Stimulated activated effector memory CD8-positive, alpha-beta T cell treated with anti-CD3 and anti-CD28 coated beads, Interleukin-12 subunit alpha, Interleukin-12 subunit beta, amount 100 ng/mL, for 72 hours (primary cell): ENCODE measurements at regions not wholly inside any gene's neighbourhood (a gene's known extent, or its start where the extent isn't known, plus 50 kb on each side); places are given as distances from the start of the nearest gene placed in this dataset.
"Not testable (repeated sequence)": the region's sequence is repeated elsewhere in the genome, so short reads cannot be mapped to it uniquely, and the experiment has no call there.

ENCODE experiments used
- ATAC-seq: fragments of 150-1000 bp; cut with Tn5 transposase; 2 replicates; pipeline ENCODE4 v1.10.0; 2021
- DNase-seq, 2 donors: peaks; one replicate each; pipeline ENCODE4 v3.0.0; 2021 to 2022; ENCODE audit warnings: low spot score in 2 of 2
- H3K27ac Mint-ChIP-seq: one replicate; pipeline ENCODE4 v1.8.0; 2022; ENCODE audit warnings: mild to moderate bottlenecking, mixed read lengths
- H3K36me3 Mint-ChIP-seq: one replicate; pipeline ENCODE4 v1.8.0; 2022; ENCODE audit warnings: mild to moderate bottlenecking, mixed read lengths
- H3K4me1 Mint-ChIP-seq: one replicate; pipeline ENCODE4 v1.8.0; 2022; ENCODE audit warnings: mixed read lengths
- H3K4me3 Mint-ChIP-seq: one replicate; pipeline ENCODE4 v1.8.0; 2022; ENCODE audit warnings: mild to moderate bottlenecking, mixed read lengths
- H3K9me3 Mint-ChIP-seq: one replicate; pipeline ENCODE4 v1.8.0; 2022; ENCODE audit warnings: mixed read lengths

GRCh38 chr6:48961781-48962415 lies 501.2 kb downstream of the MMUT start:
- no peak for DNase-seq
- Mint-ChIP-seq H3K36me3 (no peaks in the 10 kb centered on the region), H3K4me3 (no peak overlapping the region), H3K9me3 (peaks cover 23% of the 10 kb centered on the region), H3K27ac (no peak overlapping the region), H3K4me1 (no peaks in the 10 kb centered on the region)
- no peak for ATAC-seq

- DNase-seq (no peak), ATAC-seq (no peak)
- Mint-ChIP-seq H3K4me1 (no peaks in the 10 kb centered on the region), H3K4me3 (no peak overlapping the region), H3K27ac (no peak overlapping the region), H3K36me3 (no peaks in the 10 kb centered on the region), H3K9me3 (peaks cover 29% of the 10 kb centered on the region)
Measured at GRCh38 chr6:48959251-48960060, 503.6 kb downstream of the MMUT start.

- no peak overlapping the region for H3K4me3 Mint-ChIP-seq
- DNase-seq, result no peak
- ATAC-seq, result no peak
- no peak overlapping the region for H3K27ac Mint-ChIP-seq
- H3K4me1 Mint-ChIP-seq, result no peaks in the 10 kb centered on the region
- H3K9me3 Mint-ChIP-seq, result peaks cover 25% of the 10 kb centered on the region
- no peaks in the 10 kb centered on the region for H3K36me3 Mint-ChIP-seq
Measured at GRCh38 chr6:48957781-48958180, 505.3 kb downstream of the MMUT start.

- no peaks in the 10 kb centered on the region for H3K36me3 Mint-ChIP-seq
- H3K4me3 Mint-ChIP-seq, result no peak overlapping the region
- ATAC-seq (no peak), DNase-seq (no peak)
- H3K27ac Mint-ChIP-seq, result no peak overlapping the region
- H3K4me1 Mint-ChIP-seq, result no peaks in the 10 kb centered on the region
- H3K9me3 Mint-ChIP-seq, result peaks cover 17% of the 10 kb centered on the region
Measured at GRCh38 chr6:48951917-48952316, 511.1 kb downstream of the MMUT start.

GRCh38 chr6:48944276-48944675 lies 518.8 kb downstream of the MMUT start:
- DNase-seq, ATAC-seq, H3K27ac Mint-ChIP-seq, H3K36me3 Mint-ChIP-seq, H3K4me3 Mint-ChIP-seq, H3K4me1 Mint-ChIP-seq: not testable (repeated sequence)
- peaks cover 11% of the 10 kb centered on the region for H3K9me3 Mint-ChIP-seq

GRCh38 chr6:48933136-48933535 lies 529.9 kb downstream of the MMUT start:
- Mint-ChIP-seq H3K4me1 (no peaks in the 10 kb centered on the region), H3K4me3 (no peak overlapping the region), H3K27ac (no peak overlapping the region), H3K9me3 (peaks cover 29% of the 10 kb centered on the region), H3K36me3 (no peaks in the 10 kb centered on the region)
- ATAC-seq, result no peak
- DNase-seq, result no peak

- Mint-ChIP-seq H3K27ac (no peak overlapping the region), H3K4me1 (no peaks in the 10 kb centered on the region), H3K4me3 (no peak overlapping the region), H3K9me3 (peaks cover 20% of the 10 kb centered on the region), H3K36me3 (no peaks in the 10 kb centered on the region)
- DNase-seq (no peak), ATAC-seq (no peak)
Measured at GRCh38 chr6:48928937-48929336, 534.1 kb downstream of the MMUT start.

- H3K36me3 Mint-ChIP-seq, result no peaks in the 10 kb centered on the region
- DNase-seq (no peak), ATAC-seq (no peak)
- no peak overlapping the region for H3K27ac Mint-ChIP-seq
- H3K4me1 Mint-ChIP-seq, result no peaks in the 10 kb centered on the region
- peaks cover 19% of the 10 kb centered on the region for H3K9me3 Mint-ChIP-seq
- H3K4me3 Mint-ChIP-seq, result no peak overlapping the region
Measured at GRCh38 chr6:48922837-48923236, 540.2 kb downstream of the MMUT start.

GRCh38 chr6:48919555-48919954 lies 543.5 kb downstream of the MMUT start:
- Mint-ChIP-seq H3K36me3 (no peaks in the 10 kb centered on the region), H3K4me1 (no peaks in the 10 kb centered on the region), H3K27ac (no peak overlapping the region), H3K9me3 (peaks cover 22% of the 10 kb centered on the region), H3K4me3 (no peak overlapping the region)
- ATAC-seq (no peak), DNase-seq (no peak)

- Mint-ChIP-seq H3K9me3 (peaks cover 22% of the 10 kb centered on the region), H3K36me3 (no peaks in the 10 kb centered on the region)
- no peak for ATAC-seq
Measured at GRCh38 chr6:48917233-48917632, 545.8 kb downstream of the MMUT start.

GRCh38 chr6:48916607-48917006 lies 546.4 kb downstream of the MMUT start:
- Mint-ChIP-seq H3K4me3 (no peak overlapping the region), H3K27ac (no peak overlapping the region), H3K9me3 (peaks cover 23% of the 10 kb centered on the region), H3K4me1 (no peaks in the 10 kb centered on the region), H3K36me3 (no peaks in the 10 kb centered on the region)
- DNase-seq (no peak), ATAC-seq (no peak)

More at GRCh38 chr6:48917233-48917632, 545.8 kb downstream of the MMUT start:
- H3K4me1 Mint-ChIP-seq, result no peaks in the 10 kb centered on the region
- no peak overlapping the region for H3K4me3 Mint-ChIP-seq
- H3K27ac Mint-ChIP-seq, result no peak overlapping the region
- no peak for DNase-seq

GRCh38 chr6:48915591-48915990 lies 547.5 kb downstream of the MMUT start:
- ATAC-seq (no peak), DNase-seq (no peak)
- Mint-ChIP-seq H3K9me3 (peaks cover 26% of the 10 kb centered on the region), H3K4me1 (no peaks in the 10 kb centered on the region), H3K27ac (no peak overlapping the region), H3K36me3 (no peaks in the 10 kb centered on the region), H3K4me3 (no peak overlapping the region)

- ATAC-seq, result no peak
- Mint-ChIP-seq H3K27ac (no peak overlapping the region), H3K4me1 (no peaks in the 10 kb centered on the region), H3K4me3 (no peak overlapping the region), H3K36me3 (no peaks in the 10 kb centered on the region), H3K9me3 (peaks cover 19% of the 10 kb centered on the region)
- no peak for DNase-seq
Measured at GRCh38 chr6:48912503-48912902, 550.5 kb downstream of the MMUT start.

GRCh38 chr6:48904809-48905208 lies 558.2 kb downstream of the MMUT start:
- DNase-seq (no peak), ATAC-seq (no peak)
- Mint-ChIP-seq H3K36me3 (no peaks in the 10 kb centered on the region), H3K27ac (no peak overlapping the region), H3K9me3 (peaks cover 13% of the 10 kb centered on the region), H3K4me3 (no peak overlapping the region), H3K4me1 (no peaks in the 10 kb centered on the region)

GRCh38 chr6:48894469-48894868 lies 568.6 kb downstream of the MMUT start:
- Mint-ChIP-seq H3K27ac (no peak overlapping the region), H3K4me3 (no peak overlapping the region), H3K36me3 (no peaks in the 10 kb centered on the region), H3K4me1 (no peaks in the 10 kb centered on the region), H3K9me3 (peaks cover 21% of the 10 kb centered on the region)
- no peak for ATAC-seq
- no peak for DNase-seq

- Mint-ChIP-seq H3K27ac (no peak overlapping the region), H3K4me1 (no peaks in the 10 kb centered on the region), H3K36me3 (no peaks in the 10 kb centered on the region), H3K9me3 (peaks cover 22% of the 10 kb centered on the region), H3K4me3 (no peak overlapping the region)
- ATAC-seq (no peak), DNase-seq (no peak)
Measured at GRCh38 chr6:48893048-48893447, 570.0 kb downstream of the MMUT start.
